ENCODE measurements at regions not wholly inside any gene's neighbourhood (a gene's known extent, or its start where the extent isn't known, plus 50 kb on each side); places are given as distances from the start of the nearest gene placed in this dataset.

DNA sequence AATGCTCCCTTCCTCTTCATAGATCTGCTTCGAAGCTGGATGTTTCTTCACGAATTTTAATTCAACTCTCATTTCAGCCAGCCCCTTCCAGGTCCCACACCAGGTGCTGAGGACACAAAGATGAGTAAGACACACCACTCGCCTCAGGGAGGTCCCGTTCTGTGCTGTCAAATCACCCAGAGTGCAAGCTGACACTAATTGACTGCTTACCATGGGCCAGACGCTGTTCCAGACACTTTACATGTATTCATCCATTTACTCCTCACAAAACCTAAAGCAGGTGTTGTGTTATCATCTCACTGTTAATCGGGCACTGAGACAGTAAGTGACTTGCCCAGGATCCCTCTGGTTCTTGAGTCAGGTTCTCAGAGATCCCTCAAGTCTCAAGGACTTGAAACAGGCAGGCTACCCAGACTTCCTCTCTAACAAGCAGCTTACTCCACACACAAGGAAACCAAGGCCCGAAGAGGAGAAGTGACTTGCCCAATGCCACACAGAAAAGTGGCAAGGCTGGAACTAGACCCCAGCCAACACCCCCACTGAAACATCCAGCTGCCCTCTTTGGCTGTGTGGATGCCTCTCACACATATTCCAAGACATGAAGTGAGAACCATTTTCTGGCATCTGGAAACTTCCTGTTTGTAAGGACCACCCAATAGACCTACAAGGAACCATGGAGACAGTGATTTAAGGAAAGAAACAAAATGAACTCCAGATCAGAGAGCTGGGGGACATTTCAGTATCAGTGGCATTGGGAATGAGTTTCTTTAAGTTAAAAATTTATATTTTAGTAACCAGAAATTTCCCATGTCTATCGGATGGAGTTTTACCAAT, 174.5 kb downstream of the CDC5L start (continued):
- no peak for TF ChIP-seq ZNF512 (CRISPR knock-in tag; IDR thresholded peaks at IDR 0.05; ENCODE audit: borderline replicate concordance)
- no peak for TF ChIP-seq ZNF263 (CRISPR knock-in tag; IDR thresholded peaks at IDR 0.05; ENCODE audit: low read depth)
- TF ChIP-seq CREB1 (CRISPR knock-in tag; IDR thresholded peaks at IDR 0.05): no peak
- no peak for TF ChIP-seq TP53 (CRISPR knock-in tag; IDR thresholded peaks at IDR 0.05)
- TF ChIP-seq FOXJ3 (CRISPR knock-in tag; IDR thresholded peaks at IDR 0.05; ENCODE audit: borderline replicate concordance): no peak
- TF ChIP-seq, protein P1, sequence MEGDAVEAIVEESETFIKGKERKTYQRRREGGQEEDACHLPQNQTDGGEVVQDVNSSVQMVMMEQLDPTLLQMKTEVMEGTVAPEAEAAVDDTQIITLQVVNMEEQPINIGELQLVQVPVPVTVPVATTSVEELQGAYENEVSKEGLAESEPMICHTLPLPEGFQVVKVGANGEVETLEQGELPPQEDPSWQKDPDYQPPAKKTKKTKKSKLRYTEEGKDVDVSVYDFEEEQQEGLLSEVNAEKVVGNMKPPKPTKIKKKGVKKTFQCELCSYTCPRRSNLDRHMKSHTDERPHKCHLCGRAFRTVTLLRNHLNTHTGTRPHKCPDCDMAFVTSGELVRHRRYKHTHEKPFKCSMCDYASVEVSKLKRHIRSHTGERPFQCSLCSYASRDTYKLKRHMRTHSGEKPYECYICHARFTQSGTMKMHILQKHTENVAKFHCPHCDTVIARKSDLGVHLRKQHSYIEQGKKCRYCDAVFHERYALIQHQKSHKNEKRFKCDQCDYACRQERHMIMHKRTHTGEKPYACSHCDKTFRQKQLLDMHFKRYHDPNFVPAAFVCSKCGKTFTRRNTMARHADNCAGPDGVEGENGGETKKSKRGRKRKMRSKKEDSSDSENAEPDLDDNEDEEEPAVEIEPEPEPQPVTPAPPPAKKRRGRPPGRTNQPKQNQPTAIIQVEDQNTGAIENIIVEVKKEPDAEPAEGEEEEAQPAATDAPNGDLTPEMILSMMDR (IDR thresholded peaks at IDR 0.05): no peak
- TF ChIP-seq IRF1 (CRISPR knock-in tag; IDR thresholded peaks at IDR 0.05): no peak
- no peak for TF ChIP-seq IRF2 (CRISPR knock-in tag; IDR thresholded peaks at IDR 0.05; ENCODE audit: borderline replicate concordance, low read depth)

DNA sequence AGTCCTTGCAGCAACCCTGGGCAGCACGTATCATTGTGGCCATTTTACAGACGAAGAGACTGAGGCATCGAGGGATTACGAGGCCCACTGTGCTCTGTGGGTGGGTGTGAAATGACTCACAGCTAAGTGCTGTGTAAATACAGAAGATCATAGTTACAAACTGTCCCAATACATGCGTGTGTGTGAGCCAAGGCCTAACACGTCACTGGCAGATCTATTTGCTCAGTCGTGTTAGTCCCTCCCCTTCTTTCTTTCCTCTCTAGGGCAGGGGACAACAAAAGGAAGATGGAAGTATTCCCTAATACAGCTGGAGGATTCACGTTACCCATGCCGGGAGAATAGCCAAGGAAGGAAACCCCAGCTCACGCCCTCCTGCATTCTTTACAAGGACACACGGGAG, 175.9 kb downstream of the CDC5L start:
- H3K9me3 Mint-ChIP-seq: no peaks in the 10 kb centered on the region
- POLR2A ChIA-PET: no interaction called here
- H3K4me3 Mint-ChIP-seq: no peak overlapping the region
- CTCF ChIA-PET: interaction anchor here (1.5 kb wide), 1 partner anchor 88 kb away, joined by 4 read pairs; no protein-coding TSS in a partner anchor
- no peak overlapping the region for H3K27ac Mint-ChIP-seq
- DNase-seq (ENCODE audit: low spot score): no peak
- H3K4me1 Mint-ChIP-seq: peaks cover 30% of the 10 kb centered on the region
- H3K36me3 Mint-ChIP-seq: no peaks in the 10 kb centered on the region
- no peak for ATAC-seq
- no peaks in the 10 kb centered on the region for H3K27me3 Mint-ChIP-seq (ENCODE audit: low read depth)
- no peak for TF ChIP-seq TCF7 (CRISPR knock-in tag; IDR thresholded peaks at IDR 0.05; ENCODE audit: low read depth)
- TF ChIP-seq, protein P2, sequence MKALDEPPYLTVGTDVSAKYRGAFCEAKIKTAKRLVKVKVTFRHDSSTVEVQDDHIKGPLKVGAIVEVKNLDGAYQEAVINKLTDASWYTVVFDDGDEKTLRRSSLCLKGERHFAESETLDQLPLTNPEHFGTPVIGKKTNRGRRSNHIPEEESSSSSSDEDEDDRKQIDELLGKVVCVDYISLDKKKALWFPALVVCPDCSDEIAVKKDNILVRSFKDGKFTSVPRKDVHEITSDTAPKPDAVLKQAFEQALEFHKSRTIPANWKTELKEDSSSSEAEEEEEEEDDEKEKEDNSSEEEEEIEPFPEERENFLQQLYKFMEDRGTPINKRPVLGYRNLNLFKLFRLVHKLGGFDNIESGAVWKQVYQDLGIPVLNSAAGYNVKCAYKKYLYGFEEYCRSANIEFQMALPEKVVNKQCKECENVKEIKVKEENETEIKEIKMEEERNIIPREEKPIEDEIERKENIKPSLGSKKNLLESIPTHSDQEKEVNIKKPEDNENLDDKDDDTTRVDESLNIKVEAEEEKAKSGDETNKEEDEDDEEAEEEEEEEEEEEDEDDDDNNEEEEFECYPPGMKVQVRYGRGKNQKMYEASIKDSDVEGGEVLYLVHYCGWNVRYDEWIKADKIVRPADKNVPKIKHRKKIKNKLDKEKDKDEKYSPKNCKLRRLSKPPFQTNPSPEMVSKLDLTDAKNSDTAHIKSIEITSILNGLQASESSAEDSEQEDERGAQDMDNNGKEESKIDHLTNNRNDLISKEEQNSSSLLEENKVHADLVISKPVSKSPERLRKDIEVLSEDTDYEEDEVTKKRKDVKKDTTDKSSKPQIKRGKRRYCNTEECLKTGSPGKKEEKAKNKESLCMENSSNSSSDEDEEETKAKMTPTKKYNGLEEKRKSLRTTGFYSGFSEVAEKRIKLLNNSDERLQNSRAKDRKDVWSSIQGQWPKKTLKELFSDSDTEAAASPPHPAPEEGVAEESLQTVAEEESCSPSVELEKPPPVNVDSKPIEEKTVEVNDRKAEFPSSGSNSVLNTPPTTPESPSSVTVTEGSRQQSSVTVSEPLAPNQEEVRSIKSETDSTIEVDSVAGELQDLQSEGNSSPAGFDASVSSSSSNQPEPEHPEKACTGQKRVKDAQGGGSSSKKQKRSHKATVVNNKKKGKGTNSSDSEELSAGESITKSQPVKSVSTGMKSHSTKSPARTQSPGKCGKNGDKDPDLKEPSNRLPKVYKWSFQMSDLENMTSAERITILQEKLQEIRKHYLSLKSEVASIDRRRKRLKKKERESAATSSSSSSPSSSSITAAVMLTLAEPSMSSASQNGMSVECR (CRISPR knock-in tag; IDR thresholded peaks at IDR 0.05; ENCODE audit: borderline replicate concordance): no peak
- TF ChIP-seq OVOL2 (CRISPR knock-in tag; IDR thresholded peaks at IDR 0.05; ENCODE audit: borderline replicate concordance): no peak
- no peak for TF ChIP-seq MYBL2 (CRISPR knock-in tag; IDR thresholded peaks at IDR 0.05)
- TF ChIP-seq GABPB1 (CRISPR knock-in tag; IDR thresholded peaks at IDR 0.05): no peak
- TF ChIP-seq MAX (CRISPR knock-in tag; IDR thresholded peaks at IDR 0.05): no peak
- no peak for TF ChIP-seq ZNF512 (CRISPR knock-in tag; IDR thresholded peaks at IDR 0.05; ENCODE audit: borderline replicate concordance)
- no peak for TF ChIP-seq IRF2 (CRISPR knock-in tag; IDR thresholded peaks at IDR 0.05; ENCODE audit: borderline replicate concordance, low read depth)
- no peak for TF ChIP-seq NFATC4 (CRISPR knock-in tag; IDR thresholded peaks at IDR 0.05)
- TF ChIP-seq ETV6 (CRISPR knock-in tag; IDR thresholded peaks at IDR 0.05): no peak
- no peak for TF ChIP-seq JUN (CRISPR knock-in tag; IDR thresholded peaks at IDR 0.05)
- no peak for TF ChIP-seq EMX1 (CRISPR knock-in tag; IDR thresholded peaks at IDR 0.05)
- TF ChIP-seq ZNF317 (CRISPR knock-in tag; IDR thresholded peaks at IDR 0.05; ENCODE audit: borderline replicate concordance, low read depth): no peak
- no peak for TF ChIP-seq AFF4 (CRISPR knock-in tag; IDR thresholded peaks at IDR 0.05; ENCODE audit: borderline replicate concordance)
